Stimulated activated CD4-positive, alpha-beta T cell treated with anti-CD3 and anti-CD28 coated beads, Interleukin-4, amount 100 ng/mL, for 48 hours (primary cell): ENCODE measurements at regions not wholly inside any gene's neighbourhood (a gene's known extent, or its start where the extent isn't known, plus 50 kb on each side); places are given as distances from the start of the nearest gene placed in this dataset.

Source experiments
- DNase-seq, 2 donors: peaks; one replicate each; pipeline ENCODE4 v3.0.0-alpha.2; 2020; ENCODE audit warnings: low read depth in 2 of 2

DNA sequence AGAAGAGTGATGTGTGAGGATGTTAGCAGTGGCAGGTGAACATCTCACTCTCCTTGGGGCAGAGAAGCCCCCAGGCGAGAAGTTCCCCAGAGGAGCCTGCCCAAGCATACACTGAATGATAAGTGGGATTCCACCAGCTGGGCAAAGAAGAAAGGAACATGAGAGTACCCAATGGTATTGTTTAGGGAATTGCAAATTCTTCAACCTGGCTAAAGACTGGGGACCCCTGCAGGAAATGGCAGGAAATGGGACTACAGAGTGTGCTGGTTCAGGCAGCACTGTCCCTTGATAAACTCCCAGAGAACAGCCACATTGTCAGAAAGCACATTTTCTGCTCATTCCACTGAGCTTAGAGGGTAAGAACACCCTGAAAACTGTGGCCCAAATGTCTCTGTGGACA, 121.3 kb downstream of the RPS29 start:
- no peak for DNase-seq

DNA sequence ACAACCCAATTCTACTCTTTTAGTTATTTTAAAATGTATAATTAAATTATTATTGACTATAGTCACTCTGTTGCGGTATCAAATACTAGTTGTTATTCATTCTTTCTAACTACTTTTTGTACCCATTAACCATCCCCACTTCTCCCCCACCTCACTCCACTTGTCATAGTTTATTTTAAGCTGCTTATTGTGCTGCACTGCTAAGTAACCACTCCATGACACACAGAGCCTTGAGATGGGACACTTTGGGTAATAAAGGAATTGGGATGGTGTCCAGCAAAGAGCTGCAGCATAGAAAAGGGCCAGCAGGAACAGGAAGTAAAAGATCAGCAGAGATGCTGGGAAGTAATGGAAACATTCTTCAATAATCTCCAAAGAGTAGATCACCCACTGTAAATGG, 123.0 kb downstream of the RPS29 start:
- DNase-seq: no peak

DNA sequence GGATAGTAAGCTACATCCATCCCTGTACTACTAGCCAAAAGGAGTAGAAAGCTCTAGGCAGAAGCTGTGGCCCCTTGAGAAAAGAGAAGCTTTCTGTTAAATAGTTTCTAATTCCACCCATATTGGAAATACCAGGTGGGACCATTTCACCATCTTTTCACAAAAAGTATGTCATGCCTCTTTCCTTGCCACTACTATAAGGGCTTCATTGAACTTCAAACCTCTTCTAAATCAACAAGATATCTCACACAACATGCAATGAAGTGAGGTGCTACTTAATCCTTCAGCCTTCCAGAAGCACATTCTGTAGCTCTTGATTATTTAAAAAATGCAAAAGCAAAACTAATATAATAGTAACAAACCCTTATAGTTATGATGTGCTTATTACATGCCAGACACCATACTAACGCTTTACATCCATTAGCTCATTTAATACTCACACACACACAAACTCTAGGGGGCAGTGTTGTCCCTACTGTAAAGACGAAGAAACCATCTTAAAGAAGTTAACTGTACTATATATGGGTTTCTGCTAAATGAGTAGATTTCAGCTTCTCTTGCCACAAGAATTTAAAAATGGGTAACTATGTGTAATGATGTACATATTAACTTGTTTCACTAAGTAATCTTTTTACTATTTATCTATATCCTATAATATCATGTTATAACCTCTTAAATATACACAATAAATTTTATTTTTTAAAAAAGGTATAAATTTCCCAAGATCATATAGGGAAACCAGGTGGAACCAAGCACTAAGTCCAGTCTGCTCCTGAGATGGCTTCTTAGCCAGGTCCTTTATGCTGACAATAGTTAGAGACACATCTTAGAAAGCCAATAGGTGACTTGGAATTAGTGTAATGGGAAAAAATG, 124.4 kb downstream of the RPS29 start:
- peak; percentile 27 to 34 for DNase-seq

DNA sequence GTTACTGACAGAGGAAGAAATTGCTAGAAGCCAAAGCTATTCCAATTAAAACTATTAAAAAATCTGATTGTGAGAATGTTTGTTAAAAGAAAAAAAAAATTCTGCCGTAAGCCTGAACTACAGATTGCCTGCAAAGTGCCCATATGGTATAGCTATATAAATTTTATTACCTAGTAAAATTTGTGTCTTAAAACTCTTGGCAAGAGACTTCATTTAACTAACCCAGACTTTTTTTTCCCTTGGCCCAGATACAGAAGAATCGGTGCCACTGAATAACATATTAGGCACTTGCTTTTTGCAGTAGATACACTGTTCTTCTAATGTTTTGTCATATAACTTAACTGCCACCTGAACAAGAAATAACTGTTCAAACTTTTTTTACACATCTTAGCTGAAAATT, 125.5 kb downstream of the RPS29 start:
- no peak for DNase-seq

DNA sequence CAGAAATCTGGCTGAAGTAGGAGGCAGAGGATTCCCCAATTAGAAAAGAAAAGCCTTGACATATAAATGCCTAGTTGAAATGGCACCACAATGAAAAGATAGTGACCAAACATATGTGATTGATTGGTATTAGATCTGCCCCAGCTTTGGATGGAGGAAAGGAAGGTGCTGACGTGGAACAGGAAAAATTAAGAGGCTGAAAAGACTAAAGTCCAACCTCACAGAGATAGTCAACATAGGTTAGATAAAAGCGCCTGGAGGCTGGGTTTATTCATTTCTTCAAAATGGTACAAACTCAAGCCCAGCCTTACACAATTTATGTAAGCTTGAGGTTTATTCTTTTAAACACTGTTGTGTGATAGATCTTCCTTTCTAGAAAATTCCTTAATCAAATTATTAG, 129.6 kb downstream of the RPS29 start:
- no peak for DNase-seq

DNA sequence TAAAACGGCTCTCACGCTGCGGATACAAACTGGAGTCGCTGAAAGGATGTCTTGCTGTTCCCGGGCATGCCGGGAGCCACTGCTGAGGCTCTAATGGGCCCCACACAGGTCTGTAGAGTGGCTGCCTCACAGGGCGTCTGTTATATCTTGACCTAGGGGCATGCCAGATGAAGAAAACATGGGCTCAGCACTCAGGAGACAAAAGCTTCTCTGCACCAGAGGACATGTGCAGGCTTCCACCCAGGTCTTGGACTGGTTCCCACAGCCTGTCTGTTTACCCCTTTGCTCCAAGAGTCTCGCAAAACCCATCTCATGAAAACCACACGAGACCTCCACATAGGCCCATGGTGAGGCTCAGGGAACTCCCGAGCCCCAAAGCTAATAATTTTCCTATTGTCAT, 134.2 kb downstream of the RPS29 start:
- DNase-seq: no peak

DNA sequence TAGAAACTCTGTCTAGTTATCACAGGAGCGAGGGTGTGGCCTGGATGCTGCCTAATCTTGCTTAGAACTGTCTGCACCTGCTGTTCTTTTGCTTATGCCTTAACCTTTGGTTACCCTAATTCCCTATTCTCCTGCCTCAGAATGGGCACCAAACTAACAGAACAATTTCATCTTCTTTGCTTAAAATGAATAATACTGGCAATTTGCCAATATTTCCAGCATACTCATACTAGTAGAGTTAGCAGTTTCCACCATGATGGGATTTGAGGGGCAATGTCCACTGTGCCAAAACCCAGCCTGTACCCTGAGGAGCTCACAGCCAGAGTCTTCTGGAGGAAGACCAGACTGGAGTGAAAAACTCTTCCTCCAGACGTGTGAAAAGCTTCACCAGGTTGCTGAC, 136.4 kb downstream of the RPS29 start:
- no peak for DNase-seq

DNA sequence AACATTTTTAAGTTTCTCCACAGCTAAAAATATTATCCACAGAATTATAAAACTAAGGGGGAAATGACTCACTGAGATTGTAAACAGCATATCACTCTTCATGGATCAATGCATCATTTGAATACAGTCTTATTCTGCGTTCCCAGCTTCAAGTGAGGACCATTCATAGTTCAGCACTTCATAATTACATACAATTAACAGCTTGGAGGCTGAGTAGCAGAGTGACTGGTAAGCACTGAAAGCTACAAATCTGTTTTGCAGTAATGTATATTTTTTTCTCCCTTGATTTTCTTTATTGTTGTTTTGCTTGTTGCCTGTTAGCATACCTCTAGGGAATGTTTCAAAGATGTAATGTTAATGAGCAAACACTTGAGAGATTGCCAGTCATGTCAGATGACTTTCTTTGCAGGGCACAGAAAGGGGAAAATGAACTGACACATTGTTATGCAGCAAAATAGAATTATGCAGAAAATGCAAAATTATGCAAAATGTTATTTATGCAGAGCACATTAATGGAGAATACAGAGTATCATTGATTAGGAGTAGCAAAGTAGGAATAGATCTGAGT, 138.6 kb downstream of the RPS29 start:
- no peak for DNase-seq

DNA sequence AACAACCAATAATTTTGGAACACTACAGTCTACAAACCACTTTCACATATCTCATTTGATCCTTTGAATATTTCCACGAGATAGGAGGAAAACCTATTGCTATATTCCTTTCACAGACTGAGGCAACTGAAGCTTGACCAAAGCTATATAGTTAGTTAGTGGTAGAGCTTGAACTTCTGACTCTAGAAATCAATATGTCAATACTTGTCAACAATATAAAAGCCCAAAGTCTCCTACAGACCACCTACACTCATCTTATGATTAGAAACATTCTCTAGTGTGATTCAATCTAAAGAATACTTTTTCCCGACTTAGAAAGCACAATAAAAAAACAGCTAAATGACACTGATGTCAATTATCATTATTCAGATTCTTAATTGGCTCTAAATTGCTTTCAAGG, 139.4 kb downstream of the RPS29 start:
- DNase-seq: no peak

DNA sequence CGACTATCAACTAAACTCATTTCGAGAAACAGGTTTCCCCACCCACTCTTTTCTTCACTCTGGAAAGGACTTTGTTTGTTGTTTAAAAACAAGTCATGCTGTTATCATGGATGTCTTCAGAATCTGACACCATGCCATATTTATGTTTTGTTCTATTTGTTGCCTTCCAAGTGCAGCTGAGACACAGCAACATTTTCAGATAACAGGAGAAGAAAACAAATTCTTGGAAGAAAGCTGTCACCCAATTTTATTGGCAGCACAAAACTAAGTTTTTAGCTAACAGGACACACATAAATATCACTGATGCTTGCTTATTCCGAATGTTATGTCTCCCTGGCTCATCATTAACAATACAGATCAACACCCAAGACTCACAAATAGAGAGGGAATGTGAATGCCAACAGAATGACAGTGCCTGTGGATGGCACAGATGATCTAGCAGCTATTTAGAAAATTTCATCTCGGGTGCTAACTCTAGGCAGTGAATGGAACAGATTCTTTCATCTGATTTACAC, 147.9 kb downstream of the RPS29 start:
- no peak for DNase-seq

DNA sequence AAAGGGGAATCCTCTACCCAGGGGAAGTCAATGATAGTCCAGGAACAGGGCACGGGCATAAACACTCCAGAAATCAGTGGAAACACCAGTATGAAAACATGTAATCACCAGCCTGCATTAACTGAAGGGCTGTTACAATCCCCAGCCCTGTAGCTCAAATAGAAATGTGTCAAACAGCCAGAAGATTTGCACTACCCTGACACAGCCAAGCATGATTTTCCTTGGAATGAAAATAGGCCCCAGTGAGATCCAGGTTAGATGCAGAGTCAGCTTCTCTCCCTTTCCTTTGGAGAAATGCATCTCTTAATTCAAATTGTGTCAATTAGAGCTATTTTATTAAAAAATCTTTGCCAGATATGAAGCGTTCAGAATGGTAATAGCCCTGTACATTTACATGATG, 158.1 kb downstream of the RPS29 start:
- DNase-seq: no peak

DNA sequence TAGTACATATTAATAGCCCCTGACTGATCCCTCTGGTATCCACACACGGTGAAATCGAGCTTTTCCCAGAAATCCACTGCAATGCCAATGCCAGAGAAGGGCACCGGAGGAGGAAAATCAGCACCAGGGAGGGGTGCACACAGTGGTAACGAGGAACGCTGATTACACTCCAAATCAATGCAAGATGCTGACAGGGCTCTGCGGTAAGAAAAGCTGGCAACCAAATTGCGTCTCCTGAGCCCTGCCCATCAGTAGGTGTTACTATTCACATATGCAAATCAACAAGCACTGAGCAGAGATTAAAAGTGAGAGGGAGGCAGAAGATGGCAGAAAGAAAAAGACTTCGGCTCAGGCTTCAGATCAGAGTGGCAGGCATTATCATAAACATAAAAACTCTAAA, 159.1 kb downstream of the RPS29 start:
- DNase-seq: no peak

DNA sequence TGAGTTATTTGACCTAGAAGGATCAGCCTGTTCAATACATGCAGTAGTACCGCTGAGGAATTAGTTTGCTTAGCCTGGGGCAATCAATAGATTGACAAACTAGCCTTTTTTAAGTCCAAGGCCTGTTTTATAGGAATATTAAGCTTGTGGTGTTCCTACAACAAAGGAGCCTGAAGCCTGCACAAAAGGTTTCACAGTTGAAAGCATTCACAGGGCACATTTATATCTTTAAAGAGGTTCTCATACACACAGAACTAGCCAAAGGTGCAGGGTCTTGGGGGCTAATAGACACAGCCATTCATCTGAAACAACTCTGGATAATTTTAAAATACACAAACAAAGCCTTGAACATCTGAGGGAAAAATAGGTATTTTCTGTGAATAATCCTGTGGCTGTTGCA, 160.3 kb downstream of the RPS29 start:
- DNase-seq: no peak

DNA sequence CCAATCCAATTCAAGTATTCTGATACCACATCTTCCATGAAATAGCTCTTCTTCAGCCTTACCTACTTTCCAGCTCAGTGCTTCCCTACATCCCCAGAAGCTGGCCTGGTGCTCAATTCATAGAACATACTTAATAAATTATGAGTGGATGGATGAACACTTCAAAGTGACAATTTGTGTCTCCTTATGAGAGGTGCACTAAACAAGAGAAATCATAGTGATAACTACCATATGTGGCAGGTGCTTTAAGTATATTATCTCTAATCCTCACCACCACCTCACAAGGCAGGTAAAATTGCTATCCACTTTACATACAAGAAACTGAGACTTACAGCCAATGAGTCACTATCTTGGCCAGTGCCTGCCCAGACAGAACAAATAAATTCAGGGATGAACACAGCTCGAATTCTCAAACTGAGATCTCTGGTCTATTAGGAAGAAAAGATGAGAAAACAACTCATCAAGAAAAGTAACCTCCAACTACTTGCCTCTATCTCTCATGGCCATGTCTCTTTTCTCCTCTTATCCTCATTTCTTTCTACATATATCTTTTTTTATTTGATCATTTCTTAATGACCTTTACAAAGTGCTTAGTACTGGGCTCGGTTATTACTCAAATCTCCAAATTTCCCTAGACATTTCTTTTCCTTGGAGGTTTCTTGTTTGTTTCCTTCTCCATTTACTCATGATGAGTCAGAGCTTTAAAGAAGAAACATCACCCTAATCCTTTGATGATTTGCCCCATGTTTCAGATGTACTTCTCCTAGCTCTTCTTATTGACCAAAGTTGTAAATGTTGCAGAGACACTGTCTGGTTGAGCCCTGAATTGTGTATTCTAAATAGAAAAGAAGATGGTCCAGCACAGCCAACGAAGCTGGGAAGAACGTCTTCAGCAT, 161.5 kb downstream of the RPS29 start:
- no peak for DNase-seq

DNA sequence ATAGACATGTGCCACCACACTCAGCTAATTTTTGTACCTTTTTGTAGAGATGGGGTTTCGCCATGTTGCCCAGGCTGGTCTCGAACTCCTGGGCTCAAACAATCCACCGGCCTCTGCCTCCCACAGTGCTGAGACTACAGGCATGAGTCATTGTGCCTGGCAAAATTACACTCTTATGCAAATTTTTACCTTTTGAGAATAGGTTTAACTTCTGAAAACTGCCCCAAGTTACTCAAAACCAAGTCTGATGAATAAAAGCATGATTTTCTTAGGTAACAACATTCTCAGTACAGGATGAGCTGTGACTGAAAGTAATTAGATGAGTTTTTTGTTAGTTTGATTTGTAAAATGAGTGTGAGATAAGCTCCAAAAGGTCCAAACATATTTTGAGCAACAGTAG, 166.0 kb downstream of the RPS29 start:
- DNase-seq: peak; percentile 11 to 27

DNA sequence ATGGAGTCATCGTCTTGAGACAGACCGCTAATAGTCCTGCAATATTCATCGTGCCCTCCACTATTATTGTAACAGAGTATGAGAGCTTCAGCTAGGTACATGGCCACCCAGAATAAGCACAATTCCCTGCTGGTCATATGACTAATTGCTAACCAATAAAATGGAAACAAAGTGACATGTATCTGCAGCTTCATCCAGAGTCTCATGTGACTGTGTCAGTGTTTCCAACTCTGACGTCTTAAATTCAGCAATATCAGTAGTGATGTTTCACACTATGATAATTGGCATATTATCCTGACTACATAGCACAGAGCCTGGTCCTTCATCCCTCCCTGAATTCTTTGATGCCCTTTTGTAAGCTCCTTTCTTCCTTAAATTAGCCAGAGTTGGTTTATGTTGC, 167.4 kb downstream of the RPS29 start:
- no peak for DNase-seq

DNA sequence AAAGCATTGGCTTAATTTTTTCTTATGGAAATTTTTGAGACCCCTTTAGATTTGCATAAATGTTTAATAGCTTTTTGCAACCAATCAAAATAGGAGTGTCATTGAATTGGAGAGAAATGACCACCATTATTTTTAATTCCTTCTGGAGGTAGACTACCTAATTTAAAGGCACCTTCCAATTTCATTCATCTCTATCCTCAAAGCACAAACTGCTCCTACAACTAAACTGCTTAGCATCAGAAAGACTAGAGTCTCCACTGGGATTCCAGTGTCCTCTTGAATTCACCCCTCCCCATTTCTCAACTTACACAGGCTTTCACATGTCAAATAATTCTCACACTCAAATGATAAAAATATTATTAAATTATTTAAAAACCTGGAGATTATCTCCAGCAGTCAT, 168.4 kb downstream of the RPS29 start:
- DNase-seq: no peak

DNA sequence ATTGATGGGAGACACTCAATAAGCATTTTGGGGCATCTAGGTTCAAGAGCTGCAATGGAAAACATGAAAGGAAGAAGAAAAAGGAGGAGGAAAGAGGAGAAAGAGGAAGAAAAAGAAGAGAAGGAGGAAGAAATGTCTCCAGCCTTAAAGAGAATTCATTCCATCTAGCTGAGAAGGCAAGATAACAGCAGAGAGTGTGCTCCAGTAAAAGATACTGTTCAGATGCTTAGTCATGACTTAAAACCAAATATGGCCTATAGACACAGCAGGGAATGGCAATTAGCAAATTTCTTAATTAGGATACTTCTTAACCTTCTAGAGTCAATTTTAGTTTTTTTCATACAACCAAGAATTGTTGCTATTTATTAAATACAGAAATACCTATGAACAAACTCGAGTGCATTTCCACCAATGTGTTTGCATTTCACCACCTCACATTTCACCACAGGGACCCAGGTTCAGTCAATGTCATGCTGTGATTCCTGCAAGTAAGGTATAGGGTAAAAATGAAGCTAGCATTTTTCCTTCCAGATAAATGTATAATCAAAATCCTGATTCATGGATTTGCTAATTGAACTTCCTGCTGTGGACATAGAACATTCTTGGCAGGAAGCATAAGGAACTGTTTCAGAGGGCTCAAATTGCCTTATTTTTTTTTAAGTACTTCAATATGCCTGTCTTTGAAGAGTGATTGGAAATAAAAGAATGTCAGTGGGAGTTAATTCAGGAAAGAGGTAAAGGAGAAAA, 177.8 kb downstream of the RPS29 start:
- DNase-seq: no peak

DNA sequence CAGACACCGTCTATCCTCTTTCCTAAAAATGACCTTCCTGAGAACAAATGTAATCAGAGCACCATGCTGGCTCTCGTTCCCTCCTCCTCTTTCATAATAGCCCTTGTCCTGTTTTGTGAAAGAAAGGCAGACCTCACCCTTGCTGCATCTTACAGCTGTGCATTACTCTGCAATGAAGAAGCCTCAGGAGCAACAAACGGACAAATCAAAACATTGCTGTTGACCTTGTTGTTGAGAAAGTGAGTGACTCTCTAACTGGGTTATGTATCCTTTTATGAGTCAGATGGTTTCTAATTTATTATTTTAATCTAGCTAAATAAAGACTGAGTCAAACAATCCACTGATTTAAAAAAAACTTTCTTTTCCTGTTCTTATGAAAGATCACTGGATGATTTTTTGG, 180.9 kb downstream of the RPS29 start:
- DNase-seq: no peak

DNA sequence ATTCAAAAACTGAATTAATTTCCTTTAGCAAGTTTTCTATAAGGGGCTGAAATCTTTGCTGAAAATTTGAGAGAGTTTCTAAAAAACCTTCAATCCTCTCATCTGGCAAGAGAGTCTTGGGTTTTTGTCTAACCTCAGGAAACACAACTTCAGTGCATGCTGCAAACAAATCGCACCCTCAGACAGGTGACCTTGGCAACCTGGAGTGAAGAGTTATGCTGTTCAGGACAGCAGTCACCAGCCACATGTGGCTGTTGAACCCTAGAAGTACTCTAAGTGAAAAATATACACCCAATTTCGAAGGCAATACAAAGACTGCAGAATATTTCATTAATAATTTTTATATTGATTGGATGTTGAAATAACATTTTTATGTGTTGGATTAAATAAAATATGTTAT, 184.8 kb downstream of the RPS29 start:
- DNase-seq: no peak

DNA sequence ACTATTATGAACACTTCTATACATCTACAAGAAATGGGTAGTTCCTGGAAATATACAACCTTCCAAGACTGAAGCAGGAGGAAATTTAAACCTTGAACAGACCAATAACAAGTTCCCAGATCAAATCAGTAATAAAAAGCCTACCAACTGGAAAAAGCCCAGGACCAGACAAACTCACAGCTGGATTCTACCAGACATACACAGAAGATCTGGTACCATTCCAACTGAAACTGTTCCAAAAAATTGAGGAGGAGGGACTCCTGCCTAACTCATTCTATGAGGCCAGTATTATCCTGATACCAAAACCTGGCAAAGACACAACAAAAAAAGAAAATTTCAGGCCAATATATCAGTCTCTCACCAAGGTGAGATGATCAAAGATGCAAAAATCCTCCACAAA, 189.4 kb downstream of the RPS29 start:
- no peak for DNase-seq

DNA sequence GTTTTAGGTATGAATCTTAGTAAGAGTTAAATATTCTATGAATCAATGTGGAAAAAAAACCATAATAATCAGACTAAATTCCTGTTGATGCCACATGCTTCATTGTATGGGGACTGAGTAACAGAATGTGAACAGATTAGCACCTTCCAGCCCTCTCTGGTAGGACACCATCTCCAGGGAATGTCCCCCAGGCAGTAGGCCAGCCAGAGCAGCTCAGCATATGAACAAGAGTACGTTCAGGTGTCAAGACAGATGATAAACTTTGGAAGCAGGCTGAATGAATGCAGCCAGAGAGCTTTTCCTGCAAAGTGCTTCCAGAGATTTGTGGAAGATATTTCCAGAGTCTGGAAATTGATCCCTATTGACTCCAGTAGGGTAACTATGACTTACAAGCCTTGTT, 204.4 kb downstream of the RPS29 start:
- DNase-seq: no peak
